Stomach (tissue), 4 donors: ENCODE measurements at regions not wholly inside any gene's neighbourhood (a gene's known extent, or its start where the extent isn't known, plus 50 kb on each side); places are given as distances from the start of the nearest gene placed in this dataset.

Experiments used
- POLR2A ChIP-seq, 4 donors: fragments of 450-650 bp; IDR thresholded peaks; one replicate each; pipeline ENCODE4 v1.6.1; 2016; ENCODE audit warnings: antibody characterized with exemption in 4 of 4, control low read depth in 2 of 4, mild to moderate bottlenecking in 1 of 4, moderate library complexity in 1 of 4
- POLR2AphosphoS5 ChIP-seq, 3 donors: sonication (generic); formaldehyde crosslinking; IDR thresholded peaks; one replicate each; pipeline ENCODE4 v1.6.1; 2016; ENCODE audit warnings: antibody characterized with exemption in 3 of 3
- TF ChIP-seq, protein P1 (sequence below), 7 experiments: fragments of 450-650 bp in 4 of 7; fragments of 200-600 bp in 3 of 7; sonication (generic) in 3 of 7; IDR thresholded peaks; one replicate each; pipeline ENCODE4 v1.5.1; 2016 to 2019; ENCODE audit warnings: antibody characterized with exemption in 7 of 7, control low read depth in 2 of 7, mild to moderate bottlenecking in 1 of 7

DNA sequence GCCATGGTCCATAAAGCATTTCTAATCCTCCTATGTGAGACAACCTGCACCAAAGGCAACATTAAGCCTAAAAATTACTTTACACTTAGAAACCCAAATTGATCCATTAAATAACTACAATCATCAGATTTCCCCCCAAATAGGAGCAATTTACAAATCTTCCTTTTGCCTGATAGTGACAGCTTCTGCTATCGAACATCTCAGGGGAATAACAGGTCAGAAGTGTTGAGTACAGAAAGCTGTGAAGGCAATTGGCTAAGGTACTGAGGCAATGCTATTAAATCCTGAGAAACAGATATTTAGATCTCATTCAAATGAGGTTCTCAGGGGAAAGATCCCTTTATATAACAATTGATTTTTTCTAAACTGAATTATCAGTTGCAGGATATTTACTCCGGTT lies 141.1 kb downstream of the PIK3R1 start:
- TF ChIP-seq, protein P1, sequence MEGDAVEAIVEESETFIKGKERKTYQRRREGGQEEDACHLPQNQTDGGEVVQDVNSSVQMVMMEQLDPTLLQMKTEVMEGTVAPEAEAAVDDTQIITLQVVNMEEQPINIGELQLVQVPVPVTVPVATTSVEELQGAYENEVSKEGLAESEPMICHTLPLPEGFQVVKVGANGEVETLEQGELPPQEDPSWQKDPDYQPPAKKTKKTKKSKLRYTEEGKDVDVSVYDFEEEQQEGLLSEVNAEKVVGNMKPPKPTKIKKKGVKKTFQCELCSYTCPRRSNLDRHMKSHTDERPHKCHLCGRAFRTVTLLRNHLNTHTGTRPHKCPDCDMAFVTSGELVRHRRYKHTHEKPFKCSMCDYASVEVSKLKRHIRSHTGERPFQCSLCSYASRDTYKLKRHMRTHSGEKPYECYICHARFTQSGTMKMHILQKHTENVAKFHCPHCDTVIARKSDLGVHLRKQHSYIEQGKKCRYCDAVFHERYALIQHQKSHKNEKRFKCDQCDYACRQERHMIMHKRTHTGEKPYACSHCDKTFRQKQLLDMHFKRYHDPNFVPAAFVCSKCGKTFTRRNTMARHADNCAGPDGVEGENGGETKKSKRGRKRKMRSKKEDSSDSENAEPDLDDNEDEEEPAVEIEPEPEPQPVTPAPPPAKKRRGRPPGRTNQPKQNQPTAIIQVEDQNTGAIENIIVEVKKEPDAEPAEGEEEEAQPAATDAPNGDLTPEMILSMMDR (IDR thresholded peaks at IDR 0.05): no peak
- TF ChIP-seq POLR2AphosphoS5 (IDR thresholded peaks at IDR 0.05) (no peak), POLR2A (IDR thresholded peaks at IDR 0.05) (no peak)
